GM10248 (cell line): ENCODE measurements at regions not wholly inside any gene's neighbourhood (a gene's known extent, or its start where the extent isn't known, plus 50 kb on each side); places are given as distances from the start of the nearest gene placed in this dataset.
"Not testable (repeated sequence)": the region's sequence is repeated elsewhere in the genome, so short reads cannot be mapped to it uniquely, and the experiment has no call there.

Experiments
- CTCF ChIA-PET: fragments of 300-600 bp; sonication (Branson Sonifier 250); formaldehyde crosslinking; extraction: SDS; loops from one replicate; lab custom pipeline; 2021; ENCODE audit warnings: antibody characterized with exemption; lab: Yijun Ruan, JAX
- POLR2A ChIA-PET: fragments of 350-650 bp; sonication (Branson Sonifier 250); formaldehyde crosslinking; extraction: SDS; loops from one replicate; lab custom pipeline; 2020; ENCODE audit warnings: antibody characterized with exemption; lab: Yijun Ruan, JAX
- DNase-seq: peaks from one replicate; pipeline ENCODE4 v3.0.0; 2012; ENCODE audit errors: extremely low spot score
- TF ChIP-seq, protein P1 (sequence below): IDR thresholded peaks from 2 replicates; pipeline ENCODE4 v1.5.1; 2012; ENCODE audit warnings: mild to moderate bottlenecking, low read depth; ENCODE audit errors: extremely low read depth, missing control alignments, control extremely low read depth

DNA sequence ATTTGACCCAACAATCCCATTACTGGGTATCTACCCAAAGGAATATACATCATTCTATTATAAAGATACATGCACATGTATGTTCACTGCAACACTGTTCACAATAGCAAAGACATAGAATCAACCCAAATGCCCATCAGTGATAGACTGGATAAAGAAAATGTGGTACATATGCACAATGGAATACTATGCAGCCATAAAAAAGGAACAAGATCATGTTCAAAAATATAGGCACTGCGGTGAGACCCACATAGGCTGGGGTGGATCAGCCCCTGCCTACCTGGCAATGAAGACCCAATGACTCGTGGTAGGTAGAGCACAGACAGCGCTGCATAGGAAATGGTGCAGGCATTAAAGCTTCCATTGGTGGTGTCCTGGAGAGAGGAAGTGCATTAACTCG lies 88.6 kb upstream of the NFIL3 start:
- DNase-seq, CTCF ChIA-PET, POLR2A ChIA-PET: not testable (repeated sequence)

DNA sequence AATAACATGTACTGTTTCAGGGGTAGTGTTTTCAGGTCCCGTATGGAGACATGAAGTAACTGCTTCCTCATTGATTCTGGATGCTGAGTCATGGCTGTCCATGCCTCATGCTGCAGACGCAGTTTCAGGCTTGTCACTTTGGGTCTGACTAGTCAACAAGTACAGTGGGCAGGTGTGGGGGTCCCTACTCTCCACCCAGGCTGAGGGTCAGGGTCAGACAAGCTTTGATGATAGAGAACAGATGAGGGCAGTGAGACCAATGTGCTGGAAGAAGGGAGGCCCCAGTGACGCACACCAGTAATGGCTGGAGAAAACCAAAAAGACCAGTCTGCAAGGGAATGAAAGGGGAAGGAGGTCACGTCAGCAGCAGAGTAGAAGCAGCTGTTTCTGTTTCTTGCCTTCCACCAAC lies 80.0 kb upstream of the NFIL3 start:
- TF ChIP-seq, protein P1, sequence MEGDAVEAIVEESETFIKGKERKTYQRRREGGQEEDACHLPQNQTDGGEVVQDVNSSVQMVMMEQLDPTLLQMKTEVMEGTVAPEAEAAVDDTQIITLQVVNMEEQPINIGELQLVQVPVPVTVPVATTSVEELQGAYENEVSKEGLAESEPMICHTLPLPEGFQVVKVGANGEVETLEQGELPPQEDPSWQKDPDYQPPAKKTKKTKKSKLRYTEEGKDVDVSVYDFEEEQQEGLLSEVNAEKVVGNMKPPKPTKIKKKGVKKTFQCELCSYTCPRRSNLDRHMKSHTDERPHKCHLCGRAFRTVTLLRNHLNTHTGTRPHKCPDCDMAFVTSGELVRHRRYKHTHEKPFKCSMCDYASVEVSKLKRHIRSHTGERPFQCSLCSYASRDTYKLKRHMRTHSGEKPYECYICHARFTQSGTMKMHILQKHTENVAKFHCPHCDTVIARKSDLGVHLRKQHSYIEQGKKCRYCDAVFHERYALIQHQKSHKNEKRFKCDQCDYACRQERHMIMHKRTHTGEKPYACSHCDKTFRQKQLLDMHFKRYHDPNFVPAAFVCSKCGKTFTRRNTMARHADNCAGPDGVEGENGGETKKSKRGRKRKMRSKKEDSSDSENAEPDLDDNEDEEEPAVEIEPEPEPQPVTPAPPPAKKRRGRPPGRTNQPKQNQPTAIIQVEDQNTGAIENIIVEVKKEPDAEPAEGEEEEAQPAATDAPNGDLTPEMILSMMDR = no peak
- POLR2A ChIA-PET = no interaction called here
- CTCF ChIA-PET = no interaction called here
- no peak for DNase-seq

DNA sequence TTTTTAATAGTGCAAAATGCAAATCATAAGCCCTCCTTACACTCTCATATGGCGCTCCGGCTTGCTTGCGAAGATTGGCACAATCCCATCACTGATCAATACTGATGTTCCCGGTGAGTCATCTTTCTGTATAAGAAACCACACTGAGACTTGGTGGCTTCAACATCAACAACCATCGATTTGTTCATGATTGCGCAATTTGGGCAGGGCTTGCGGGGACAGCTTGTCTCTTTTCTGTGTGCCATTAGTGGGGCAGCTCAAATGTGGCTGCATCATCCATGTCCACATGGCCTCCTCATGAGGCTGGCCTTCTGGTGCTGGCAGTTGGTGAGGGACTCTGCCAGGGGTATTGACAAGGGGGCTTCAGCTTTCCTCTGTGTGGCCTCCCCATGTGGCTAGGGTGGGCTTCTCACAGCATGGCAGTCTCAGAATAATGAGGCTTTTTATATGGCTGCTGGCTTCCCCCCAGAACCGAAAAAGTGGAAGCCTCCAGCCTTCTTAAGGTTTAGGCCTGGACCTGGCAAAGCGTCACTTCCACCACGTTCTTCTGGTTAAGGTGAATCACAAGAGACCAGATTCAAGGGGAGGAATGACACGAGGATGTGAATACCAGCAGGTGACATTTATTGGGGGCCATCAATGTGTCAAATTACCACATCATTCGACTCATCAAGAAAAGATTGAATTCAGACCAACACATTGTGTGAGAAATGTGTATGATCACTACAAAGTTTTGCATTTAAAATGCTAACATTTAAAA lies 79.5 kb upstream of the NFIL3 start:
- ChIA-PET POLR2A (no interaction called here), CTCF (interaction anchor here (1.6 kb wide), 1 partner anchor 11 kb away, joined by 5 read pairs; no protein-coding TSS in a partner anchor)
- no peak for DNase-seq
- TF ChIP-seq, protein P1 = no peak

DNA sequence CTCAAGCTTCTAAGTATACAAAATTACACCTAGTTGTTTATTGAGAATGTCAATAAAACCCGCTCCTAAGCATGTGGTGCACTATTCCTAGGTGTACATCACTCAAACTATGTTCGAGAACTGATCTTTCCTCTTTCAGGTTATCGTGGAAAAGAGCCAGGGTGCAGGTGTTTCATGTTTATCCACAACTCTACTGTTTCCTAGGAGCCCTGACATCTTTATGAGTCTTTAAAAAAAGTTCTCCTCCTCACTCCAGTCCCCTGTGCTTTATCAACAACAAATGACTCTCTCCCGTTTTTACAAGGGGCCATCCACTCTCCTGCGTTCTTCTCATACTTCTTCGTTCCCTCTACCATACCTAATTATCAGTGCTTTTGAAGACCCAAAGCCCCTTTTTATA lies 78.8 kb upstream of the NFIL3 start:
- TF ChIP-seq, protein P1 = no peak
- ChIA-PET CTCF (interaction anchor here (1.6 kb wide), 1 partner anchor 10 kb away, joined by 5 read pairs; no protein-coding TSS in a partner anchor), POLR2A (no interaction called here)
- no peak for DNase-seq

DNA sequence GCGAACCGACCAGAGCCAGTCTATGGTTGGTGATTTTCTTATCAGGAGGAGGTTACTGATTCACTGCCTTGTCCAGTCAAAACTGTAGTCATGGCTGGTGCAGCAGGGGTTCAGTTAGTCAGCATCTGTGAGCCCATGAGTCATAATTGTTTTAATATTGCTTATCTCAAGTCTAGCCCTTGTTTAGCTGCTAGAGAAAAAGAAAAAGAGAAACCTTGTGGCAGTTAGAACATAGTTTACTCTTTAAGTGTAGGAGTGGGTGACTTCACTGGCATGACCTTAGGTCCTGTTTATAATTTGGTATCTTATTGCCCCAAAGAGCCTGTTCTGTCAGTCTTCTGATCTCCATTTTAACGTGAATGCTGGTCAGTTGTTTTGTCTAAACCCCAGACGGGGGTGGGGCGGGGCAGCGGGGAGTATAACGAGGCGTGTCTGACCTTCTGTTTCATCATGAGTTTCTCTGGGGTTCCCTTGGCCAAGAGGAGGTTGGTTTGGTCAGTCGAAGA lies 76.9 kb upstream of the NFIL3 start:
- POLR2A ChIA-PET = no interaction called here
- DNase-seq = no peak
- TF ChIP-seq, protein P1 = no peak
- CTCF ChIA-PET = interaction anchor here (1.4 to 1.8 kb wide), 3 partner anchors 9 to 13 kb away, joined by 3 to 5 read pairs (median 4); no protein-coding TSS in a partner anchor

DNA sequence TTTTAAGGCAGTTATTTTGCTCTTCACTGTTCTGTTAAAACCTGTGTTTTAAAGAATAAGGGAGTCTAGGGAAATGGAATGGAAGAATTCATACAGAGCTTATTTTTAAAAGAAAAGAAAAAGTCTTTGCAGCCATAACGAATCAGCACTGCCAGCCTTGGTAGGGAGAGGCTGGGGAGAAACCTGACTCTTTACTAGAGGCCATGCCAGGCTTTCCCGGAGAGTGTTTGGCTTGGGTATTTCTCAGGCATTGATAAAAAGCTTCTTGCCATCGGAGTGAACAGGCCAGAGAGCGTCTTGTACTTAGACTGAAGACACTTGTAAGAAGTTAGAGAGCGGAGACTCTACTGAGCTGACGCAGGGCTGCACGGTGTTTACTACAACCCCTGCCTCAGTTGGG lies 72.7 kb upstream of the NFIL3 start:
- ChIA-PET CTCF (interaction anchor here (1.3 kb wide), 1 partner anchor 581 kb away, joined by 4 read pairs; no protein-coding TSS in a partner anchor), POLR2A (no interaction called here)
- TF ChIP-seq, protein P1 = no peak
- DNase-seq = no peak

DNA sequence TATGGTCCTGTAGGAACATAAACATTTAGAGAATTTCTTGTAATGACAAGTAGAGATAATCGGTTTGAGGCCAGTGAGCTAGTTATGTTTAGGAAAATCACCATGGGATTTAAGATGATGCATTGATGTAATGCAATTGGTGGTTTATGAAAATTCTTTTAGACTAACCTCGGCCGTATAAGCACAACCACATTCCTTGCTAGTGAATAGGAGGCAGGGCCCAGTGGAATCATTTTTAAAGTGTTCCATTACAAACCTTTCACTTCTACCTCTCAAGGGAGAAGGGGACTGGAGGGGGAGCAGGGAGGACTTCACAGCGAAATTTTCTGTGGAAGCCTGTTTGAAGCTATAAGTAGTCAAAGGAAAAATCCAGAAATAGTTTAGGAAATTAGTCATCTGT lies 71.8 kb upstream of the NFIL3 start:
- ChIA-PET POLR2A (no interaction called here), CTCF (interaction anchor here (0.9 to 1.3 kb wide), 2 partner anchors 23 to 580 kb away, joined by 3 to 4 read pairs; no protein-coding TSS in a partner anchor)
- TF ChIP-seq, protein P1 = no peak
- no peak for DNase-seq
